ENCODE measurements at regions not wholly inside any gene's neighbourhood (a gene's known extent, or its start where the extent isn't known, plus 50 kb on each side); places are given as distances from the start of the nearest gene placed in this dataset.

- no peak for DNase-seq (ENCODE audit: low spot score in 2 of 2)
- no peak overlapping the region for H3K4me3 ChIP-seq (ENCODE audit: low read depth, poor library complexity, severe bottlenecking)
- TF ChIP-seq CTCF (IDR thresholded peaks at IDR 0.05) (no peak), POLR2A (IDR thresholded peaks at IDR 0.05) (no peak)
- intact Hi-C loops (cut with DNase I; ENCODE audit: low total_unique reads) = no loop called here
- WGBS, 2 donors = 93 to 95% methylated on average over 5 of the region's 5 CpGs
These were observed 177.6 kb upstream of the IER5L start for GRCh38 chr9:129355631-129356030.

- 96% methylated on average over 7 of the region's 7 CpGs for WGBS, 2 donors
- DNase-seq (ENCODE audit: low spot score in 2 of 2) = no peak
- intact Hi-C loops (cut with DNase I; ENCODE audit: low total_unique reads) = no loop called here
- no peak overlapping the region for H3K4me3 ChIP-seq (ENCODE audit: low read depth, poor library complexity, severe bottlenecking)
- no peak for TF ChIP-seq POLR2A (IDR thresholded peaks at IDR 0.05)
- TF ChIP-seq CTCF (IDR thresholded peaks at IDR 0.05) = no peak
These were observed 176.4 kb upstream of the IER5L start for GRCh38 chr9:129354498-129354897.

- 72 to 73% methylated on average over 12 of the region's 12 CpGs for WGBS, 2 donors
- no peak for TF ChIP-seq POLR2A (IDR thresholded peaks at IDR 0.05)
- no peak for TF ChIP-seq CTCF (IDR thresholded peaks at IDR 0.05)
- intact Hi-C loops (cut with DNase I; ENCODE audit: low total_unique reads) = no loop called here
- no peak overlapping the region for H3K4me3 ChIP-seq (ENCODE audit: low read depth, poor library complexity, severe bottlenecking)
- no peak for DNase-seq (ENCODE audit: low spot score in 2 of 2)
These were observed 175.8 kb upstream of the IER5L start for GRCh38 chr9:129353697-129354336.

- DNase-seq (ENCODE audit: low spot score in 2 of 2) = no peak
- intact Hi-C loops (cut with DNase I; ENCODE audit: low total_unique reads) = no loop called here
- 22 to 27% methylated on average over 22 to 24 of the region's 49 CpGs for WGBS, 2 donors
- no peak for TF ChIP-seq CTCF (IDR thresholded peaks at IDR 0.05)
- no peak for TF ChIP-seq POLR2A (IDR thresholded peaks at IDR 0.05)
- H3K4me3 ChIP-seq (ENCODE audit: low read depth, poor library complexity, severe bottlenecking) = no peak overlapping the region
These were observed 174.2 kb upstream of the IER5L start for GRCh38 chr9:129352146-129352865.

- no peak for TF ChIP-seq CTCF (IDR thresholded peaks at IDR 0.05)
- TF ChIP-seq POLR2A (IDR thresholded peaks at IDR 0.05) = no peak
- no peak for DNase-seq (ENCODE audit: low spot score in 2 of 2)
- no peak overlapping the region for H3K4me3 ChIP-seq (ENCODE audit: low read depth, poor library complexity, severe bottlenecking)
- intact Hi-C loops (cut with DNase I; ENCODE audit: low total_unique reads) = no loop called here
- WGBS, 2 donors = 6 to 7% methylated on average over 19 of the region's 19 CpGs
These were observed 173.6 kb upstream of the IER5L start for GRCh38 chr9:129351642-129352145.
